Brain microvascular endothelial cell (primary cell): ENCODE measurements at regions not wholly inside any gene's neighbourhood (a gene's known extent, or its start where the extent isn't known, plus 50 kb on each side); places are given as distances from the start of the nearest gene placed in this dataset.

Experiments used
- DNase-seq: peaks from one replicate; pipeline ENCODE4 v3.0.0-alpha.2; 2020
- H3K27ac ChIP-seq: fragments of 250-450 bp; sonication (Bioruptor Pico); 2 replicates; pipeline ENCODE4 v1.5.1; 2020; ENCODE audit warnings: mild to moderate bottlenecking, moderate library complexity
- H3K27me3 ChIP-seq: fragments of 250-450 bp; sonication (Bioruptor Pico); replicated peaks from 2 replicates; pipeline ENCODE4 v1.5.1; 2020; ENCODE audit warnings: mild to moderate bottlenecking
- H3K36me3 ChIP-seq: fragments of 250-450 bp; sonication (Bioruptor Pico); replicated peaks from 2 replicates; pipeline ENCODE4 v1.5.1; 2020; ENCODE audit warnings: mild to moderate bottlenecking
- H3K4me3 ChIP-seq: 2 replicates; pipeline ENCODE4 v1.5.1; 2011; ENCODE audit warnings: low read depth, mild to moderate bottlenecking, control low read depth, low read length, moderate library complexity
- in situ Hi-C: cut with HindIII; loops from 2 replicates; pipeline ENCODE4 v1.10.0; 2017; ENCODE audit warnings: low sequenced_read_pairs, low pct_ligation_motif_present
- TF ChIP-seq, protein P1 (sequence below): IDR thresholded peaks from 2 replicates; pipeline ENCODE4 v1.5.1; 2011; ENCODE audit warnings: low read depth, mild to moderate bottlenecking, moderate library complexity, low read length, control low read depth, inconsistent platforms; ENCODE audit errors: missing control alignments

DNA sequence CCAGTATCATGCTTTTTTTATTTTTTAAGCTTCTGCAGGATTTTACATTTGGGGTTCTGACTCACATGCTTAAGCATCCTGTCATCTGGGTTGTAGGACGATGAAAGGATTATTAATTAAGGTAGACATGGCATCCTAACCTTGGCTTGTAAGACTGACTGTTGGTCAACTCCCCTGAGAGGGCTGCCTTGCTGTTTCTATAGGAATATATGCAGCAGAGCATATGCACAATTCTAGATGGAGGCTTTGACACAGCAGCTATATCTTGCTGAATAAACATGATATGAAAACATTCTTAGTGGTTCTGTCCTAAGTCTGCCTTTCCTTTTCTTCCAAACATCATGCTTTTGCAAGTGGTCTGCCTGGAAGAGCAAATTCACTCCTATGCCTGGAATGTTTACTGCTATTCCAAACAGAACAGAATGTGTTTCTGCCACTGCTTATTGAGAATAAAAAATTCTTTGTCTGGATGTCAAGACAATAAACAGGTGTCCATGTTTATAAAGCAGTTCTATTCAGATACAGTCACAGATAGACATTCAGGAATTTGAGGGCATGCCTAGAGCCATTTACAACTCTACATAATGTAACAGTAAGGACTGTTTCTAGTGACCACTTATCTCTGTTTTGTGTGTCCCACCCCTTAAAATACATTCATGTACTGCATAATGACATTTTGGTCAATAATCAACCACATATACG, 166.2 kb upstream of the PPP2R2B start:
- H3K36me3 ChIP-seq, result no peaks in the 10 kb centered on the region
- DNase-seq, result no peak
- TF ChIP-seq, protein P1, sequence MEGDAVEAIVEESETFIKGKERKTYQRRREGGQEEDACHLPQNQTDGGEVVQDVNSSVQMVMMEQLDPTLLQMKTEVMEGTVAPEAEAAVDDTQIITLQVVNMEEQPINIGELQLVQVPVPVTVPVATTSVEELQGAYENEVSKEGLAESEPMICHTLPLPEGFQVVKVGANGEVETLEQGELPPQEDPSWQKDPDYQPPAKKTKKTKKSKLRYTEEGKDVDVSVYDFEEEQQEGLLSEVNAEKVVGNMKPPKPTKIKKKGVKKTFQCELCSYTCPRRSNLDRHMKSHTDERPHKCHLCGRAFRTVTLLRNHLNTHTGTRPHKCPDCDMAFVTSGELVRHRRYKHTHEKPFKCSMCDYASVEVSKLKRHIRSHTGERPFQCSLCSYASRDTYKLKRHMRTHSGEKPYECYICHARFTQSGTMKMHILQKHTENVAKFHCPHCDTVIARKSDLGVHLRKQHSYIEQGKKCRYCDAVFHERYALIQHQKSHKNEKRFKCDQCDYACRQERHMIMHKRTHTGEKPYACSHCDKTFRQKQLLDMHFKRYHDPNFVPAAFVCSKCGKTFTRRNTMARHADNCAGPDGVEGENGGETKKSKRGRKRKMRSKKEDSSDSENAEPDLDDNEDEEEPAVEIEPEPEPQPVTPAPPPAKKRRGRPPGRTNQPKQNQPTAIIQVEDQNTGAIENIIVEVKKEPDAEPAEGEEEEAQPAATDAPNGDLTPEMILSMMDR, result no peak
- no peaks in the 10 kb centered on the region for H3K27me3 ChIP-seq
- H3K4me3 ChIP-seq, result no peak overlapping the region
- H3K27ac ChIP-seq, result no peak overlapping the region
- in situ Hi-C loops, result no loop called here

DNA sequence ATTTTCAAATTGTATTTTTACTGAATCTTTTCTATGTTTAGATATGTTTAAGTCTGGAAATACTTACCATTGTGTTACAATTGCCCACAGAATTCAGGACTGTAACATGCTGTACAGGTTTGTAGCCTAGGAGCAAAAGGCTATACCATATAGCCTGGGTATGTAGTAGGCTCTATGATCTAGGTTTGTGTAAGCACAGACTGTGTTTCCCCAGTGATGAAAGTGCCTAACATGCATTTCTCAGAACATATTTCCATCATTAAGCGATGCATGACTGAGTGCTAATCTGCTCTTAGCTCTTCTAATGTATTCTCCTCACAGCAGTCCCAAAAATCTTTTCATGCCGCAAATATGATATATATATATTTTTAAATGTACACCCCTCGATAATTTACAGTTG, 166.7 kb upstream of the PPP2R2B start:
- Histone ChIP-seq H3K36me3 (no peaks in the 10 kb centered on the region), H3K27ac (no peak overlapping the region), H3K4me3 (no peak overlapping the region), H3K27me3 (no peaks in the 10 kb centered on the region)
- in situ Hi-C loops, result no loop called here
- DNase-seq, result no peak
- TF ChIP-seq, protein P1, result no peak

DNA sequence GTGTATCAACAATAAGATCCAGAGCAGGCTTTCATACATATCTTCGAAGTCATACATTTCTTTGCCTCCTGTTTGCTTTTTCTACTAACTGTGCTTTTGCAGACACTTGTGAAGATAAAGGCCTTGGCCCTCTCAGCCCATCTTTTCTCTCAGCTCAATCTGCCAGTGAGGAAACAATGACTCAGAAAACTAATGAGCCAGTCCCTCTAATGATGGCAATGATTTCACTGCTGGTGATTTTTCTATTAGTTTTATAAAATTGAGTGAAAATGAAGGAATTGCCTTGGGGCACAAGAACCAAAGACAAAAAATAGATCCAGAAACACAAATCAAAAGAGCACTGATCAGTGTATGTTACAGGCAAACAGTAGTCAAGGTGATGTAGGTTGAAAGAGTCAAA, 167.7 kb upstream of the PPP2R2B start:
- in situ Hi-C loops, result no loop called here
- TF ChIP-seq, protein P1, result no peak

DNA sequence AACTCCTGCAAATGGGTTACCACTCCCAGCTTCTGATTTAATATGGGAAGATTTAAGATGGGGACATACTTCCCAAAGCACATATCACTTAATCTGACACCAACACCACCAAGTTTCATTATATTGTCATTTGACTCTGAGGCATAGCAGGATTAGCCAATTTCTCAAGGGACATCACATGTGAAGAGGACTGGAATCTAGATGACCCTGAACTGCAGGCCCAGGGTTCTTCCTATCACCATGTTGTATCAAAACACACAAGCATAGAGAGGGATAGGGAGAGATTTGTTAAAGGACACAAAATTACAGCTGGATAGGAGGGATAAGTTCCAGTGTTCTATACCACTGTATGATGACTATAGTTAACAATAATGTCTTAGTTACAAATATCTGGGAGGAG, 168.3 kb upstream of the PPP2R2B start:
- in situ Hi-C loops, result no loop called here
- Histone ChIP-seq H3K4me3 (no peak overlapping the region), H3K36me3 (no peaks in the 10 kb centered on the region), H3K27ac (no peak overlapping the region), H3K27me3 (no peaks in the 10 kb centered on the region)
- TF ChIP-seq, protein P1, result no peak
- no peak for DNase-seq

More for the DNA sequence above, 167.7 kb upstream of the PPP2R2B start:
- H3K27ac ChIP-seq, result no peak overlapping the region
- H3K4me3 ChIP-seq, result no peak overlapping the region
- H3K27me3 ChIP-seq, result no peaks in the 10 kb centered on the region
- no peak for DNase-seq
- H3K36me3 ChIP-seq, result no peaks in the 10 kb centered on the region

DNA sequence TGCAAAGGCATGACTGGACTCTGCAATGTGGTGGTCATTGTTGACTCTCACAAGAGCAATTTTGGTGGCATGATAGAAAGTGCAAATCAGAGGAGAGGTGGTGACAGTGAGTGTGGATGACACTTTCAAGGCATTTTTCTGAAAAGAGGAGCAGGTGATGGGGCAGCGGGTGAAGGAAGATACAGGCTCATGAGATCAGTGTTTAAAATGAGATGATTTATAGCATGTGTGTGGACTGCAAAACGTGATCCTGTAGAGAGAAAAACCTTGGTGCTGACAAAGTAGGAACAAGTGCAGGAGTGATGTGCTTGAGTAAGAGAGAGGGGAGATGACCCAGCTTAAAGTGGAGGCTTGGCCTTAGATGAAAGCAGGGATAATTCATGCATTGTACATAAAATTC, 171.2 kb upstream of the PPP2R2B start:
- no peaks in the 10 kb centered on the region for H3K27me3 ChIP-seq
- H3K4me3 ChIP-seq, result no peak overlapping the region
- H3K27ac ChIP-seq, result no peak overlapping the region
- in situ Hi-C loops, result no loop called here
- no peaks in the 10 kb centered on the region for H3K36me3 ChIP-seq
- no peak for DNase-seq
- TF ChIP-seq, protein P1, result no peak

DNA sequence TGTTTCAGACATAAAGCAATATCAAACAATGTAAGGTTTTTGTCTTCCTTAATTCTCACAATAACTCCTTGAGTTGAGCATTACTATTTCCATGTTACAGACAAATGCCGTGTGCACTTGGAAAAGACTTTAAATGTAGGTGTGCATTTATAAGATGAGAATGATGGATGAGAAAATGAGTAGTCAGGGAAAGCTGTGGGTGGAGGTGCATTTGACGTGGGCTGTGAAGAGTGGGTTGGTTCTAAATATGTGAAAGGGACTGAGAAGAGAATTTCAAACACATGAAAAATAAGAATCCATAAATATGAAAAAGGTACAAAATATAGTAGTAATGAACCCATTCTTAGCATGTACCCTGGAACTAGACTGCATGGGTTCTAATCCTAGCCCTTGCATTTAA, 171.6 kb upstream of the PPP2R2B start:
- no peak overlapping the region for H3K27ac ChIP-seq
- DNase-seq, result no peak
- in situ Hi-C loops, result no loop called here
- H3K36me3 ChIP-seq, result no peaks in the 10 kb centered on the region
- H3K27me3 ChIP-seq, result no peaks in the 10 kb centered on the region
- no peak overlapping the region for H3K4me3 ChIP-seq
- TF ChIP-seq, protein P1, result no peak
